HFFc6 (cell line): ENCODE measurements at regions not wholly inside any gene's neighbourhood (a gene's known extent, or its start where the extent isn't known, plus 50 kb on each side); places are given as distances from the start of the nearest gene placed in this dataset.
A peak's percentile ranks its signal among the peaks of the same experiment; 100 is the strongest.

Experiments used
- DNase-seq: peaks from one replicate; pipeline ENCODE4 v3.0.0-alpha.2; 2018
- H3K27ac Mint-ChIP-seq: 2 replicates; pipeline ENCODE4 v1.8.0; 2020; ENCODE audit warnings: mild to moderate bottlenecking, mixed read lengths
- H3K27me3 Mint-ChIP-seq: 2 replicates; pipeline ENCODE4 v1.8.0; 2021; ENCODE audit warnings: mild to moderate bottlenecking, moderate library complexity, mixed read lengths; ENCODE audit not compliant: insufficient read depth
- H3K36me3 Mint-ChIP-seq: 2 replicates; pipeline ENCODE4 v1.8.0; 2021; ENCODE audit warnings: low read depth, mixed read lengths
- H3K4me1 Mint-ChIP-seq: 2 replicates; pipeline ENCODE4 v1.8.0; 2020; ENCODE audit warnings: low read depth, mixed read lengths
- H3K4me3 Mint-ChIP-seq: 2 replicates; pipeline ENCODE4 v1.8.0; 2020; ENCODE audit warnings: mild to moderate bottlenecking, moderate library complexity, mixed read lengths
- H3K9me3 Mint-ChIP-seq: 2 replicates; pipeline ENCODE4 v1.8.0; 2020; ENCODE audit warnings: mild to moderate bottlenecking, mixed read lengths
- CTCF ChIP-seq: fragments of 200-600 bp; sonication (generic); IDR thresholded peaks from 2 replicates; pipeline ENCODE4 v1.5.0; 2021; ENCODE audit warnings: antibody characterized with exemption, mild to moderate bottlenecking

- H3K9me3 Mint-ChIP-seq = no peaks in the 10 kb centered on the region
- H3K4me3 Mint-ChIP-seq = no peak overlapping the region
- H3K27ac Mint-ChIP-seq = no peak overlapping the region
- no peaks in the 10 kb centered on the region for H3K36me3 Mint-ChIP-seq
- TF ChIP-seq CTCF = no peak
- peaks cover 29% of the 10 kb centered on the region for H3K27me3 Mint-ChIP-seq
- DNase-seq = no peak
- no peaks in the 10 kb centered on the region for H3K4me1 Mint-ChIP-seq
These were observed 69.6 kb downstream of the ADRA2C start for GRCh38 chr4:3835527-3836405.

- peaks cover 30% of the 10 kb centered on the region for H3K27me3 Mint-ChIP-seq
- H3K4me3 Mint-ChIP-seq = no peak overlapping the region
- H3K36me3 Mint-ChIP-seq = no peaks in the 10 kb centered on the region
- no peak overlapping the region for H3K27ac Mint-ChIP-seq
- no peaks in the 10 kb centered on the region for H3K4me1 Mint-ChIP-seq
- no peaks in the 10 kb centered on the region for H3K9me3 Mint-ChIP-seq
- DNase-seq = no peak
- TF ChIP-seq CTCF = no peak
These were observed 70.2 kb downstream of the ADRA2C start for GRCh38 chr4:3836406-3836755.

GRCh38 chr4:3836756-3837601, 70.8 kb downstream of the ADRA2C start:
- peaks cover 35% of the 10 kb centered on the region for H3K27me3 Mint-ChIP-seq
- DNase-seq = no peak
- no peak overlapping the region for H3K4me3 Mint-ChIP-seq
- no peak overlapping the region for H3K27ac Mint-ChIP-seq
- no peaks in the 10 kb centered on the region for H3K4me1 Mint-ChIP-seq
- no peaks in the 10 kb centered on the region for H3K9me3 Mint-ChIP-seq
- no peak for TF ChIP-seq CTCF
- H3K36me3 Mint-ChIP-seq = no peaks in the 10 kb centered on the region

GRCh38 chr4:3838437-3839380, 72.5 kb downstream of the ADRA2C start:
- no peak overlapping the region for H3K27ac Mint-ChIP-seq
- H3K36me3 Mint-ChIP-seq = no peaks in the 10 kb centered on the region
- H3K4me3 Mint-ChIP-seq = no peak overlapping the region
- H3K4me1 Mint-ChIP-seq = no peaks in the 10 kb centered on the region
- no peak for TF ChIP-seq CTCF
- DNase-seq = no peak
- no peaks in the 10 kb centered on the region for H3K9me3 Mint-ChIP-seq
- H3K27me3 Mint-ChIP-seq = peaks cover 42% of the 10 kb centered on the region

GRCh38 chr4:3845094-3845743, 79.0 kb downstream of the ADRA2C start:
- Mint-ChIP-seq H3K9me3 (peaks cover 10% of the 10 kb centered on the region), H3K27me3 (peaks cover 57% of the 10 kb centered on the region), H3K27ac (no peak overlapping the region), H3K4me3 (no peak overlapping the region), H3K36me3 (peaks cover 5% of the 10 kb centered on the region; the same call in 1 of the 2 replicates), H3K4me1 (no peaks in the 10 kb centered on the region)
- no peak for DNase-seq
- TF ChIP-seq CTCF = peak; percentile 25; the same call in 1 of the 2 replicates
